ENCODE measurements at regions not wholly inside any gene's neighbourhood (a gene's known extent, or its start where the extent isn't known, plus 50 kb on each side); places are given as distances from the start of the nearest gene placed in this dataset.

GRCh38 chr1:87165177-87165576 is 163.5 kb upstream of the LMO4 start:
- TF ChIP-seq CTCF (IDR thresholded peaks at IDR 0.05) = no peak
- Histone ChIP-seq H3K9ac (ENCODE audit: low read depth in 2 of 2, low read length in 2 of 2) (no peak overlapping the region), H3K4me1 (no peaks in the 10 kb centered on the region), H3K9me3 (no peaks in the 10 kb centered on the region), H3K36me3 (no peaks in the 10 kb centered on the region), H3K27ac (no peak overlapping the region), H3K4me3 (no peak overlapping the region), H3K27me3 (no peaks in the 10 kb centered on the region)
- intact Hi-C loops (cut with DNase I) = no loop called here
- DNase-seq = no peak

GRCh38 chr1:87167157-87167789 is 161.4 kb upstream of the LMO4 start:
- H3K27me3 ChIP-seq = no peaks in the 10 kb centered on the region
- DNase-seq = no peak
- H3K4me3 ChIP-seq = no peak overlapping the region
- no peak overlapping the region for H3K9ac ChIP-seq (ENCODE audit: low read depth in 2 of 2, low read length in 2 of 2)
- no peaks in the 10 kb centered on the region for H3K4me1 ChIP-seq
- no peak overlapping the region for H3K27ac ChIP-seq
- TF ChIP-seq CTCF (IDR thresholded peaks at IDR 0.05) = no peak
- intact Hi-C loops (cut with DNase I) = no loop called here
- H3K36me3 ChIP-seq = no peaks in the 10 kb centered on the region
- no peaks in the 10 kb centered on the region for H3K9me3 ChIP-seq

GRCh38 chr1:87167848-87168525 is 160.7 kb upstream of the LMO4 start:
- Histone ChIP-seq H3K9ac (ENCODE audit: low read depth in 2 of 2, low read length in 2 of 2) (no peak overlapping the region), H3K27ac (no peak overlapping the region), H3K4me1 (no peaks in the 10 kb centered on the region), H3K4me3 (no peak overlapping the region), H3K36me3 (no peaks in the 10 kb centered on the region), H3K27me3 (no peaks in the 10 kb centered on the region), H3K9me3 (no peaks in the 10 kb centered on the region)
- no peak for TF ChIP-seq CTCF (IDR thresholded peaks at IDR 0.05)
- intact Hi-C loops (cut with DNase I) = no loop called here
- DNase-seq = no peak

- Histone ChIP-seq H3K27ac (no peak overlapping the region), H3K4me1 (no peaks in the 10 kb centered on the region), H3K4me3 (no peak overlapping the region), H3K9me3 (no peaks in the 10 kb centered on the region), H3K27me3 (no peaks in the 10 kb centered on the region), H3K36me3 (no peaks in the 10 kb centered on the region), H3K9ac (ENCODE audit: low read depth in 2 of 2, low read length in 2 of 2) (no peak overlapping the region)
- intact Hi-C loops (cut with DNase I) = no loop called here
- TF ChIP-seq CTCF (IDR thresholded peaks at IDR 0.05) = no peak
- DNase-seq = no peak
Observed at GRCh38 chr1:87169263-87169910, 159.3 kb upstream of the LMO4 start.

GRCh38 chr1:87170157-87170556 is 158.5 kb upstream of the LMO4 start:
- intact Hi-C loops (cut with DNase I) = no loop called here
- no peaks in the 10 kb centered on the region for H3K9me3 ChIP-seq
- TF ChIP-seq CTCF (IDR thresholded peaks at IDR 0.05) = no peak
- no peaks in the 10 kb centered on the region for H3K36me3 ChIP-seq
- H3K4me3 ChIP-seq = no peak overlapping the region
- no peaks in the 10 kb centered on the region for H3K4me1 ChIP-seq
- no peaks in the 10 kb centered on the region for H3K27me3 ChIP-seq
- H3K27ac ChIP-seq = no peak overlapping the region
- no peak overlapping the region for H3K9ac ChIP-seq (ENCODE audit: low read depth in 2 of 2, low read length in 2 of 2)
- no peak for DNase-seq
